Embryonic facial prominence (tissue), 1 donor: ENCODE measurements at regions not wholly inside any gene's neighbourhood (a gene's known extent, or its start where the extent isn't known, plus 50 kb on each side); places are given as distances from the start of the nearest gene placed in this dataset.

Experiments
- DNase-seq: peaks from one replicate; pipeline ENCODE4 v3.0.0-alpha.2; 2016; ENCODE audit errors: extremely low spot score

DNA sequence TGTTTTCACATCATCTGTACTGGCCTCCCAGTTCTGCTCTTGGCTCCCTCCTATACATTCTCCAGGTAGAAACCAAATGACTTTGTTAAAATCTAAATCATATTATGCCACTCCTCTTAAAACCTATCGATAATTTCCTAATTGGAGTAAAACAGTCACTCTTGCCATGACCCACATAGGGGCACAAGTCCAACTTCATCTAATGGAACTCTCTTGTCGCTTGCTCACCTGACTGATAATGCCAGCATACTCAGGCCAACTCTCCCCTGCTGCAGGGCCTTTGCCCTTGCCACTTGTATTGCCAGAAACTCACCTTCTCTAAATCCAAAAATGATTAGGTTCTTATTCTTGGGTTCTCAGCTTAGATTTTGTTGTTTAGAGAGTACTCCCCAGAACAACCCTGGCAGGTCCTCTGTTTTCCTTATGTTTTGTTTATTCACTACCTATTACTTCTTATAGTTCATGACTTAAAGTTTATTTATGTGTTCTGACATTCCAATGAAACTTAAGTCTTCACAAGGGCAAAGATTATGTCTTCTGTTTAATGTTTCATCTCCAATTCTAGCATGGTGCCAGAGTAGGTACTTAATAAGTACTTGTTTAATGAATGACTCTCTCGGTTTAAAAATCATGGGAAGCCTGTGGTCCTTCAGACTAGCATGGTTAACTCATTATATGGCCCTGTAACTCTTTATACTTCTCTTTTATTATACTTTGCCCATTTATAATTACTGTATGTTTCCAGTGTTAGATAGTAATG, 345.9 kb upstream of the SMIM30 start:
- DNase-seq, result no peak

DNA sequence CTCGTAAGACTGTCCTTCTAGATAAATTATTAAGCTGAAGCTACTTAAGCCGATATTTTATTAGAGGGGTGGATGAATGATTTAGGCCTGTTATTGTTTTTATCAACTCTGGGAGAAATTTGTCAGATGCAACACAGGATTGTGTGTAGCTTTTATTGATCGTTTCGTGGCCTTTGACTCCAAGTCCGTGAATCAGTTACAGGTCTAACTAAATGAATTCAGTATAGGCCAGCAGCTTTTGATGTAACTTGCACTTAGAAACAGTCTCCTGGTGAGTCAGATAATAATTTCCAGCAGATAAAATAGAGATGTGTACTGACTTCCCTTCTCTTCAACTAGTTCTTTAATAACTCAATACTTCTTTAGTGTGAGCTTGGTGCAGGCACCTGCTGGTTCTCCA, 341.7 kb upstream of the SMIM30 start:
- no peak for DNase-seq

DNA sequence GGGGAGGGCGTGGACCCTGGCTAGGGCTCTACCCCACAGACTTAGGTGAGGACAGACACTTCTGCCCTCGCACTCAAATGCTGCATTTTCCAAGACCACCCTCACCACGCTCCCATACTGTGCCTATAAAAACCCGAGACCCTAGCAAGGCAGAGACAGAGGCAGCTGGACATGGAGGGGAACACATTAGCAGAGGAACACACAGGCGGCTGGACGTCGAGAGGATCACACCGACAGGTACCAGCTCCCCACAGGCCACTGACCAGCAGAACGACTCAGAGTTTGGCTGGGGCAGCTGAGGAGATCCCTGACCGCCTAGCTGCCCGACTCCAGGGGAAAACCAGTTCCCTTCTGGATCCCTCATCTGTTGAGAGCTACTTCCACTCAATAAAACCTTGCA, 338.2 kb upstream of the SMIM30 start:
- no peak for DNase-seq

DNA sequence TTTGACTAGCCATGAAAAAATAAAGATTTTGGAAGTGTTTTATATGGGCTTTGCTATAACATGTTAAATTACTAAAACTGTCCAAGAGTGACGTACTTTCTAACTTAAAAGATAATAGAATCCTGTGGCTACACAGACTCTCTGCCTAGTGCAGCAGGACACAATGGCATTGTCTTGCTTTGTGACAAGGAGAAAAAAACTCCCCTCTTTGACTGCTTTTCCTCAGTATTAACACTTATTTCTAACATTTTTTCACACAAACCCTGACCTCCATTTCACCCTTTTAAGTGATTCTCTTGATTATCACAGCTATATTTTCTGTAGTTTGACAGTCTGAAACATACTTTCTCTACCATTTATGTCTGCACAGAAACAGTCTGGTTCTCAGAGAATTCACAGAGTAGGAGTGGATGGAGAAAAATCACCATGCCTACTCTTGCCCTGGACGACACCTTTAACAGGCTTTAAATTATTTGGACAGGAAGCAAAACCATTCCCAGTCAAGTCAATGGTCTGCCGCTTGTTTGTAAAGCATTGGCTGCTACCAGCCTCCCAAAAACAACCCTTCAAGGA, 336.3 kb upstream of the SMIM30 start:
- DNase-seq, result no peak

DNA sequence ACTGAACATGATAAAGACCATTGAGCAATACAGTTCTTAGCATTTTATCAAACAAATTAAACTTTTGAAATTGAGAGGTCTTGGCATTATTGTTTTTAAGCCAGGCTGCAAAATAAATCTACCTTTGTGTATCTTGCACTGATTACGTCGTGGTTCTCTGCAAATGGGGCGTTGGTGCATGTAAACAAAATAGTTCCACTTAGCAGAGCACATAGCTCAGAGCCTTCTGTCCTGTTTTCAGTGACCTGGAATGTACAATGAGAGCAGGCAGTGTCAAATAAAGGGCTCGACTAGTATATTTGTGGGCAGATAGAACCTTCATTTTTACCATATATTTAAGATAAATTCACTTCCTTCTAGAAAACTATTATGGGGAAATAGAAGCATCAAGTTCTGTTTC, 333.9 kb upstream of the SMIM30 start:
- DNase-seq, result no peak

DNA sequence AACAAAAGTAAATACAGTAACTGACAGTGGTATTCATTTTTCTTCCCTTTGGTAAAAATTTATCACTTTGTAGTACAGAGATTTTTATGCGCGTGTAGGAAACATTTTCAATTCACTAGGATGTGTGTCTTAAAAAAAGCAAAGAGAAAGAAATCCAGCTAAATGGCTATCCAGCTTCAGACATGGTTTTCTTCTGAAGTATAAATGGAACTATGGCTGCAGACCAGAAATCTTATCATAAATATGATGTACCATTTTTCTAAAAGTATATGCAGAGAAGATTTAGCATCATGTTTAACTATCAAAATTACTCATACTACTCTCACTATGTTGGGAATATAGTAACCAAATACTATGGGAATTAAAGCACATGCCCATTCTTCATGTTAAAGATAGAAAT, 328.4 kb upstream of the SMIM30 start:
- DNase-seq, result no peak

DNA sequence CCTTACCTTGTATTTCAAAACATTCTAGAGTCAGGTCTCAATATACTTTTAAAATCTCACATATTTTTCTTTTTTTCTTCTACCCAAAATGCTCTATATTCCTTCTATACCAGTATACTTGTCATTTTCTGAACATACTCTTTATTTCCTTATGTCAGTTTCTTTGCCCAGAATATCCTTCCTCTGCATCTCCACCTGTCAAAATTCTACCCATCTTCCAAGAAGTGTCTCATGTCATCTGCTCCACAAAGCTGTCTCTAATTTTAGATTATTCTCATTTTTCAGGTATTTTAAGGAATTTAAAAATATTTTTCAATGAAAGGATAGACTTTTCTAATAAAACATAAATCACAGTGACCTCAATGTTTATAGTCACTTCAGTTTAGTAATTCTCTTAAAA, 328.0 kb upstream of the SMIM30 start:
- DNase-seq, result no peak

DNA sequence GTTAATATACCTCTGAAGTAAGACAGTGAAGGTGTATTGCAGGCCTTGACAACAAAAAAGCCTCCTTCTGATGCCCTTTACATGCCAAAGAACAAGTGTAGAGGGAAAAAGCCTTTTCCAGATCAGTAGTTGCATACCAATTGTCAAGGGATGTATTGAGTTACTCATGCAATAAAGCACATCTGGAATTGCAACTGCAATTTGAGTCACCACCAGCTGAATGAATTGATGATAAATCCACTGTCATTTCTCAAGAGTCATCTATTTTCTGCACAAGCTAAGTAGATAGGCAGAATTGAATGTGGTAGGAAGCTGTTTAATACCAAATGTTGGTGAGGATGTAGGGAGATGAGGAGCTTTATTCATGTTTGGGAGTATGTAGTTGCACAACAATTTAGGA, 325.9 kb upstream of the SMIM30 start:
- no peak for DNase-seq

DNA sequence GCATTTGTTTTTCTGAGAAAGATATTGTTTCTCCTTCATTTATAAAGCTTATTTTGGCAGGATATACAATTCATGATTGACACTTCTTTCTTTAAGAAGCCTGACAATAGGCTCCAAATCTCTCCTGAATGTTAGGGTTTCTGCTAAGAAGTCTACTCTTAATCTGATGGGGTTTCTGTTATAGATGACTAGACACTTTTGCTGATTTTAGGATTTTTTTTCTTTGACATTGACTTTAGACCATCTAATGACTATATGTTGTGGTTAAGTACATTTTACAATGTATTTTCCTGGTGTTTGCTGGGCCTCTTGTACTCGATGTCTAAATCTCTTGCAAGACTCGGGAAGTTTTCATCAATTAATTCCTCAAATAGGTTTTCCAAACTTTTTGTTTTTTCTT, 321.8 kb upstream of the SMIM30 start:
- no peak for DNase-seq

DNA sequence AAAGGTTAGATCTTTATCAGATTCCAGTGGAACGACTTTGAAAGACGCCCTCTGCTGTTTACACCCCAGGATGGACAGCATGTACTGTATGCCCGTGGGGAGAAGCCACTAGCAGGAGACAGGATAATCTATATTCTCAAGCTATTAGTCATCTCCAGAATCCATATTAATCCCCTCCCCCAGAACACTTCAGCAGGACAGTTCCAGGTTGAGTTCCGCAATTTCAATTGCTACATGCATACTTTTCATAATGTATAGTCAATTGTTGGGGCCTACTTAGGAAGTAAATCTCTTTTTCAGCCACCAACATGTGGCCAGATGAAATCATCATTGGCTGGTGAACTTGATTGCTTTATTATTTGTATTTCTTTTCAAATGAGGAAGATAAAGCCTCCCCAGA, 313.1 kb upstream of the SMIM30 start:
- no peak for DNase-seq

DNA sequence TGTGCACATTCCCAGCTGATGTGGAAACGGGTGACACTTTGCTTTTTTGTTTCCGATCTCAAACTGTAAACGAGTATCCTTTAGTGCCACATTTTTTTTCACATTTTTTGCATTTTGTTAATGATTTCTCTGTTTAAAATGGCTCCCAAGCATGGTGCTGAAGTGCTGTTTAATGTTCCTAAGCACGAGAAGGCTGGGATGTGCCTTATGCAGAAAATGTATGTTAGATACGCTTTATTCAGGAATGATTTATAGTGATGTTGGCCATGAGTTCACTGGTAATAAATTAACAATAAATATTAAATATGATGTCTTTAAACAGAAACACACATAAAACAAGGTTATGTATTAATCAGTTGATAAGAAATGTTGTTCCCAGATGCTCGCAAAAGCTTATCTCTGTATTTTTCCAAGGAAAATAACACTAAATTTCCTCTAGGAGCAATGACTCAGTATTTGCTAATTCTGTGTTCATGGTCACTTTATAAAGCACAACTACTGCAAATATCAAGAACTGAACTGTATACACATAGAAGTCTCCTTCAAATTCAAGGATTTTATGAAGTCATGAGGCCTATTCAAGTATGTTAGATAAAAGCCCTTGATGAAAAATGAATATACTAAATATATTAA, 305.9 kb upstream of the SMIM30 start:
- DNase-seq, result no peak

DNA sequence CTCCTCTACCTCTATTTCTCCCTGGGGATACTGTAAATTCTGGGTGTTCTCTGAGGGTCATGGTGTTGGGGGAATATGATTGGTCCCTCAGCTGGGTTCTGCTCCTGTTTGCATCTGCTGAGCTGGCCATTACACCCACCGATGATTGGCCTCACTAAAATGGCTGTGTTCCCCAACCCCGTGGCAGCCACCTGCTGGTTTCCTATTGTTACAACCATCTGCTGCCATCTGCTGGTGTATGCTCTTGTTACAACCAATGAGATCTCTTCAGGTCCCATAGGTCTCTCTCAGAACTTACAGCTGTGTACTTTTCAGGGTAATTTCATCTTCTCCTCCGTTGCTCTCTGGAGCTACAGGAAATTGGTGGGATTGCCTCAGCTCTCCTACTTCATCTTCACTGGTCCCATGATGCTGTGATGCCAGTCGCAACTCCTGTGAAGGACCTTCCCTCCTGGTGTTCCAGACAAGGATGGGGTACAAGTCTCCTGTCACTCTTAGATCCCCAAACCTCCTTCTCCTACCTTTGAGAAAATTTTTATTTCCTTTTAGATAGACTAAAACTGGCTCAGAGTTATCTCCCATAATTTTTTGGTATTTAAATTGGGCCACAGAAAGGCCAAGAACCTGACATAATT, 303.5 kb upstream of the SMIM30 start:
- DNase-seq, result peak; percentile 45

DNA sequence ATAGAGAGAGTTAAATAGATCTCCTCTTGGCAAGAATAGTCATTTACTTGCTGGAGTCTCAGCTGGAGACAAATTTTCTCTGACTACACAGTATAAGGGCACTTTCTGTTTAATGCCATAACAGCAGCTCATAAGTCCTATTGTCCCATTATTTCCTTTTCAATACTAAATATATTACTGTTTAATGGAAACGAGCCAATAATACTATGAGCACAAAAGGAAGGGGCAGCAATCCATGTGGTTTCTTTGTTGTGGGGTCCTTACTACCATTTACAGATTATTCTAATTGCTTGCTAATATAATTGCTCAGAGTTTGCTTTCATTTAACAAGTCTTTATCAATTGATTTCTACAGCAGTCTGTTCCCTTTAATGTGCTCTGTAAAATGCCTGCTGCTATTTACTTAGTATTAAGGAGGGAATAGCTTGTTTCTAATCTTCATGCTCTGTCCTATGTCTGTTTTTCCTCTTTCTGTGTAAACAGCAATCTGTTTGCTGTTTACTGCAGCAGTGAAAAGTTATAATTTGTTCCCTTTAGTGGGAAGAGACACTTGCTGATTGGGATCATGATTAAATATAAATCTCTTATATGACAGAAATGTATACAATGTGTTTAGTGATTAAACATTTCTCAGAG, 296.2 kb upstream of the SMIM30 start:
- DNase-seq, result no peak

DNA sequence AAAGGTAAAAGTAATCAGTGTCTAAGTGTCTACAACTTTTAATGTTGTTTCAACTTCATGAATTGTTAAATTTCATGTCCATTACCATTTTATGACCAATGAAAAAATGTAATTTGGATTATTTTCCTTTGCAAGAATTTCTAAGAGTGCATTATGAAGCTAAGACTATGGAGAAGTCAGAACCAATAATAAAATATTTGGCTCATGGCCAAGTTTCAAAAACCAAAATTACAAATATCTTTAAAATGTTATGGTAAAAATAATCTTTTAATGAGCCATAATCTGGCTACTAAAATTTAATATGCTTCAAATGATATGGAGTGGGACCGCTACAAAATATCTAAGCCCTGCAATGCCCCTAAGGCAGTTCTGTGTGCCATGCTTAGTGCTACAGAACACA, 294.1 kb upstream of the SMIM30 start:
- no peak for DNase-seq

DNA sequence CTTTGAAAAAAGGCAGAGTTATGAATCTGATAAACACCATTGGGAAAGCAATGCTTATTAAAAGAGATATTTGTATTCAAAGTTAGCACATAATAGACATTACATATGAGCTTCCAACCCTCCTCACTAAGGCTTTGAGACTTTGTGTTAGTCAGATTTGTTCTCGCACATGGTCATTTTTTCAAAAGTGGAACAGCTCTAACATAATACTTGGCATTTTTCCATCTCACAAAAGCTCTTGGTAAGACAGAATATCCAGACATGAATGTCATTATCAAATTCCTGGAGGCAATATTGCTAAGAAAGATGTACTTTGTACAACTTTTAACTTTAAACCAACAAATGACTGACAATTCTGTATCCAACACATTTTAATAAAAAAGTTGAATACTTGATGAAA, 292.4 kb upstream of the SMIM30 start:
- no peak for DNase-seq

DNA sequence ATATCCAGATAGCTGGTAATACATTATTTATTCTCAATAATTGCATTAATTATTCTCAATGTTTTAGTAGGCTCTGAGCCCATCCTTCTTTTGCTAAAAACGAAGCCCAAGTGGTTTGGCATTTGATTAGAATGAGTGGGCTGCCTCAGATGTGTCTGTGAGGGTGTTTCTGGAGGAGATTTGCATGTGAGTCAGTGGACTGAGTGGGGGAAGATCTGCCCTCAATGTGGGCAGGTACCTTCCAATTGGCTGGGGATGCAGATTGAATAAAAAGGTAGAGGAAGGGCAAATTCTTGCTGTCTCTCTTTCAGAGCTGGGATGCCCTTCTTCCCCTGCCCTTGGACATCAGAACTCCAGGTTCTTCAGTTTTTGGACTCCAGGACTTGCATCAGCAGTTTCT, 290.6 kb upstream of the SMIM30 start:
- DNase-seq, result no peak

DNA sequence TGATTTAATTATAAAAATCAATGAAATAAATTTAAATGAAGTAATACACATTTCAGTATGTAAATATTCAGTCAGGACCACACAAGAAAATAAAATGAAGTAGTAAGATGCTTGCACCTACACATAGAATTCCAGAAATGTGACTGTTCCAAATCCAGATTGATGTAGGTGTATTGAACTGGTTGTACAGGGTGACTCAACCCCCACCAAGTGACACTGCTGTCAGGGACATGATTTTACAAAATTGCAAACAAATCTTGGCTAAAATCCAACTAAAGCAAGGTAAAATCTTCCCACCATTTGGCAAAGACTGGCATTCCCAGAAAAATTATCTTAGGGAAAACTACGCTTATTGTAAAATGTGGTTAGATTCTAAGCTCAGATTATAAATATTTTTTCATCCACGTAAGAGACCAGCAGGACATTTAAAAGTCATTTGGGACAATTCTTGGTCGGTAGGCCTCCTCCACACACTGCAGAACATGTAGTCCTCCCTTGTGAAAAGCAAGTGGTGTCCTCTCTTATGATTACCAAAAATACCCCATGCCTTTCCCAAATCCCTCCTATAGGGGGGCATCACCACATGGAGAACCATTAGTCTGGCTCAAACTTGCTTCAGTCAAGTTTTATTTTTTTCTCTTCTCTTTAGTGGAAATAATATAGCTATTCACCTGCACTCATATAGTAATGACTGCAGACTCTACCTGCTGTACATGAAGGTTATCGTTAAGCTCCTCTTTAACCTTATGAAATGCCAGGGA, 287.1 kb upstream of the SMIM30 start:
- DNase-seq, result no peak

DNA sequence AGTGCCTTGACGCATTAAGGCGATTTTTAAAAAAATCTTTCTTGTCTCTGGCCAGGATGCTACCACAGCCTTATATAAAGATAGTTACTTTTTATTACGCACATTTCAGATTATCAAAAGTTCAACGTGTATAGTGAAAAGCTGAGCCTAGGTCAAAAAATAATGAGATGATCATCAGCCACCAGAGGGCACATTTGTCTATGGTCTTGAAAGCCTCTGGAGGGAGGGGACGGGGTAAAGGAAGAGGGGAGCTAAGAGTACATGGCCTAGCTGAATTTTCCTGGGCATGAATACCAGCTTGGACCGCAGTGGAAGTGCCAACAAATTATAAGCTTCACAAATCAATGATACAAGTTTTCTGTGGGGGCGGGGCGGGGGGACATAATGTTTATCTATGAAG, 285.9 kb upstream of the SMIM30 start:
- DNase-seq, result no peak

DNA sequence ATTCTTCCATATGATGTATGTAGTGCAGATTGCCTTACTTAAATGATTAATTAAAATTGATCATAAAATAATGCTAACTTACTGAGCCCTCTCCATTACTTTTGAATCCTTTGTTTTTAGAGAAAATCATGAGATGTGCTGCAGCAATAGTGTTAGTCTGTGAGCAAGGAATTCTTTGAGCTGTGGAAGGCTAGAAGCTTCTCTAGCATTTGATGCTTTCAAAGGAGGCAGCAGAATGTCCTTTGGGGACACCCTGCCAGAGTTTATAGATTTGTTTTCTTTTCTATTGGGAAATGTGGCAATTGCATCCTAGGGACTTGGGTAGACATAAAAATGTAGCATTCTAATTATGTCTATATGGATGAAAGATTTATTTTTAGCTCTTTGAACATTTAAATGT, 284.1 kb upstream of the SMIM30 start:
- DNase-seq, result no peak

DNA sequence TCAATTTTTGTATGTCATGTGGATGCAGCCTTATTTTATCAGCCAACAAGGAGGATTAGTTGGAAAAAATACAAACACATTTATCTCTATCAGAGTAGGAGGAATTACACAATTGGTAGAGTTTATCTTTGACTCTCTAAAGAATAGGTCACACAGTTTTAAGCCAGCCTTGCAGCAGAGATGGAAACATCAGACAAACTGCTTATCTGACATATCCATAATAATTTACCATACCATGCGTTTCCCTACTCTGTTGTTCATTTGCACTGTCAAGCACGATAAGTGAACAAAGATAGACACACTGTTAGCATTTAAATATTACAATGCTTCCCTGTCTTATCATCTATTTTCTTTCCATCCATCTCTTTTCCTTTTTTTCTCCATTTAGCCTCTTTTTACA, 283.7 kb upstream of the SMIM30 start:
- DNase-seq, result no peak

DNA sequence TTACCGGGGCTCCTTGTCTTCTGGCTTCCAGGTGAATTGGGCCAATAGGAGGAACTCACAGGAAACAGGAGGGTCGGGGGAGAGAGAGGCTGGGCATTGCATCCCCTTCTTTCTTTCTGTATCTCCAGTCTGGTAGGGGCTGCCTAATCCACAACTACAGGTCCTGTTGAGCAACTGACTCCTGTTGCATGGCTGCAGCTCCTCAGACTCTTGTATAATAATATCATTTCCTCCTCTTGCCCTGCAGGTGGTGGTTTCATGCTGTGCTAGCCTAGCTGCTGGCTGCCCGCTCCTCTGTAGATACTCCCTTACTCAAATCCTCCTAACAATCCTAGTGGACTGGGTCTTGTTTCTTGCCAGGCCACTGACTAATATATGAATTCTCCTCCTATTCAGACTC, 276.5 kb upstream of the SMIM30 start:
- no peak for DNase-seq
